ENCODE measurements at regions not wholly inside any gene's neighbourhood (a gene's known extent, or its start where the extent isn't known, plus 50 kb on each side); places are given as distances from the start of the nearest gene placed in this dataset.
"Not testable (repeated sequence)": the region's sequence is repeated elsewhere in the genome, so short reads cannot be mapped to it uniquely, and the experiment has no call there.

GRCh38 chr6:144534180-144534579, 249.0 kb downstream of the UTRN start:
- DNase-seq (ENCODE audit: low read depth), result no peak

GRCh38 chr6:144535630-144536029, 250.5 kb downstream of the UTRN start:
- no peak for DNase-seq (ENCODE audit: low read depth)

- no peak for DNase-seq (ENCODE audit: low read depth)
Observed at GRCh38 chr6:144536079-144536478, 250.9 kb downstream of the UTRN start.

GRCh38 chr6:144543006-144543871, 258.1 kb downstream of the UTRN start:
- DNase-seq (ENCODE audit: low read depth), result peak; percentile 36

GRCh38 chr6:144544266-144544830, 259.2 kb downstream of the UTRN start:
- DNase-seq (ENCODE audit: low read depth), result no peak

- no peak for DNase-seq (ENCODE audit: low read depth)
Observed at GRCh38 chr6:144546807-144547206, 261.7 kb downstream of the UTRN start.

GRCh38 chr6:144547409-144547808, 262.3 kb downstream of the UTRN start:
- DNase-seq (ENCODE audit: low read depth), result no peak

GRCh38 chr6:144548536-144548935, 263.4 kb downstream of the UTRN start:
- no peak for DNase-seq (ENCODE audit: low read depth)

- no peak for DNase-seq (ENCODE audit: low read depth)
Observed at GRCh38 chr6:144549837-144550747, 265.0 kb downstream of the UTRN start.

- no peak for DNase-seq (ENCODE audit: low read depth)
Observed at GRCh38 chr6:144551339-144551738, 266.2 kb downstream of the UTRN start.

GRCh38 chr6:144555066-144555465, 269.9 kb downstream of the UTRN start:
- DNase-seq (ENCODE audit: low read depth), result no peak

- DNase-seq (ENCODE audit: low read depth), result no peak
Observed at GRCh38 chr6:144559865-144560593, 274.9 kb downstream of the UTRN start.

- no peak for DNase-seq (ENCODE audit: low read depth)
Observed at GRCh38 chr6:144561455-144562043, 276.4 kb downstream of the UTRN start.

- DNase-seq (ENCODE audit: low read depth), result no peak
Observed at GRCh38 chr6:144564202-144564601, 279.1 kb downstream of the UTRN start.

GRCh38 chr6:144566868-144567615, 281.9 kb downstream of the UTRN start:
- DNase-seq (ENCODE audit: low read depth), result no peak

GRCh38 chr6:144568241-144568640, 283.1 kb downstream of the UTRN start:
- no peak for DNase-seq (ENCODE audit: low read depth)

- DNase-seq (ENCODE audit: low read depth), result not testable (repeated sequence)
Observed at GRCh38 chr6:144572541-144572940, 287.4 kb downstream of the UTRN start.

GRCh38 chr6:144574796-144575195, 289.7 kb downstream of the UTRN start:
- no peak for DNase-seq (ENCODE audit: low read depth)

- no peak for DNase-seq (ENCODE audit: low read depth)
Observed at GRCh38 chr6:144575327-144575726, 290.2 kb downstream of the UTRN start.

- no peak for DNase-seq (ENCODE audit: low read depth)
Observed at GRCh38 chr6:144576871-144577270, 291.7 kb downstream of the UTRN start.
